Vagina (tissue), 2 donors: ENCODE measurements at regions not wholly inside any gene's neighbourhood (a gene's known extent, or its start where the extent isn't known, plus 50 kb on each side); places are given as distances from the start of the nearest gene placed in this dataset.

Source experiments
- POLR2A ChIP-seq, 2 donors: fragments of 450-650 bp; IDR thresholded peaks; one replicate each; pipeline ENCODE4 v1.6.1; 2017; ENCODE audit warnings: antibody characterized with exemption in 2 of 2, mild to moderate bottlenecking in 2 of 2, moderate library complexity in 2 of 2
- POLR2AphosphoS5 ChIP-seq, 2 donors: sonication (generic); formaldehyde crosslinking; IDR thresholded peaks; one replicate each; pipeline ENCODE4 v1.9.0; 2017; ENCODE audit warnings: antibody characterized with exemption in 2 of 2, mild to moderate bottlenecking in 2 of 2, low read depth in 1 of 2; ENCODE audit not compliant: insufficient read depth in 1 of 2
- TF ChIP-seq, protein P1 (sequence below), 3 experiments: fragments of 450-650 bp in 2 of 3; fragments of 200-600 bp in 1 of 3; sonication (generic) in 1 of 3; IDR thresholded peaks; one replicate each; pipeline ENCODE4 v1.5.1; 2017 to 2019; ENCODE audit warnings: antibody characterized with exemption in 3 of 3, mild to moderate bottlenecking in 2 of 3, moderate library complexity in 2 of 3

- TF ChIP-seq, protein P1, sequence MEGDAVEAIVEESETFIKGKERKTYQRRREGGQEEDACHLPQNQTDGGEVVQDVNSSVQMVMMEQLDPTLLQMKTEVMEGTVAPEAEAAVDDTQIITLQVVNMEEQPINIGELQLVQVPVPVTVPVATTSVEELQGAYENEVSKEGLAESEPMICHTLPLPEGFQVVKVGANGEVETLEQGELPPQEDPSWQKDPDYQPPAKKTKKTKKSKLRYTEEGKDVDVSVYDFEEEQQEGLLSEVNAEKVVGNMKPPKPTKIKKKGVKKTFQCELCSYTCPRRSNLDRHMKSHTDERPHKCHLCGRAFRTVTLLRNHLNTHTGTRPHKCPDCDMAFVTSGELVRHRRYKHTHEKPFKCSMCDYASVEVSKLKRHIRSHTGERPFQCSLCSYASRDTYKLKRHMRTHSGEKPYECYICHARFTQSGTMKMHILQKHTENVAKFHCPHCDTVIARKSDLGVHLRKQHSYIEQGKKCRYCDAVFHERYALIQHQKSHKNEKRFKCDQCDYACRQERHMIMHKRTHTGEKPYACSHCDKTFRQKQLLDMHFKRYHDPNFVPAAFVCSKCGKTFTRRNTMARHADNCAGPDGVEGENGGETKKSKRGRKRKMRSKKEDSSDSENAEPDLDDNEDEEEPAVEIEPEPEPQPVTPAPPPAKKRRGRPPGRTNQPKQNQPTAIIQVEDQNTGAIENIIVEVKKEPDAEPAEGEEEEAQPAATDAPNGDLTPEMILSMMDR (IDR thresholded peaks at IDR 0.05) = no peak
- no peak for TF ChIP-seq POLR2A (IDR thresholded peaks at IDR 0.05)
- TF ChIP-seq POLR2AphosphoS5 (IDR thresholded peaks at IDR 0.05; ENCODE audit: insufficient read depth in 1 of 2, low read depth in 1 of 2) = no peak
These were observed 147.6 kb downstream of the BRMS1L start for GRCh38 chr14:35973770-35974169.
